Mesothelial cell of epicardium (in vitro differentiated cells): ENCODE measurements at regions not wholly inside any gene's neighbourhood (a gene's known extent, or its start where the extent isn't known, plus 50 kb on each side); places are given as distances from the start of the nearest gene placed in this dataset.

Source experiments
- DNase-seq, 2 experiments: peaks; one replicate each; pipeline ENCODE4 v3.0.0; 2021; ENCODE audit warnings: low spot score in 2 of 2; ENCODE audit not compliant: unreplicated experiment in 2 of 2
- H3K27ac Mint-ChIP-seq: 2 replicates; pipeline ENCODE4 v1.8.0; 2021; ENCODE audit warnings: mixed read lengths
- H3K27me3 Mint-ChIP-seq: 2 replicates; pipeline ENCODE4 v1.8.0; 2021; ENCODE audit warnings: low read depth, mixed read lengths
- H3K36me3 Mint-ChIP-seq: 2 replicates; pipeline ENCODE4 v1.8.0; 2021; ENCODE audit warnings: mixed read lengths
- H3K4me1 Mint-ChIP-seq: 2 replicates; pipeline ENCODE4 v1.8.0; 2021; ENCODE audit warnings: mixed read lengths
- H3K4me3 Mint-ChIP-seq: 2 replicates; pipeline ENCODE4 v1.8.0; 2021; ENCODE audit warnings: mild to moderate bottlenecking, moderate library complexity, mixed read lengths
- H3K9me3 Mint-ChIP-seq: 2 replicates; pipeline ENCODE4 v1.8.0; 2021; ENCODE audit warnings: mixed read lengths
- CTCF ChIP-seq: fragments of 200-600 bp; sonication (generic); IDR thresholded peaks from one replicate; pipeline ENCODE4 v1.5.0; 2021; ENCODE audit warnings: antibody characterized with exemption; ENCODE audit not compliant: unreplicated experiment

GRCh38 chr18:29547626-29548025 is 1370.7 kb upstream of the CDH2 start:
- Mint-ChIP-seq H3K27ac (no peak overlapping the region), H3K4me3 (no peak overlapping the region), H3K9me3 (peaks cover 5% of the 10 kb centered on the region), H3K4me1 (peaks cover 3% of the 10 kb centered on the region), H3K36me3 (no peaks in the 10 kb centered on the region), H3K27me3 (no peaks in the 10 kb centered on the region)
- DNase-seq: no peak
- TF ChIP-seq CTCF: no peak

- TF ChIP-seq CTCF: no peak
- Mint-ChIP-seq H3K4me3 (no peak overlapping the region), H3K36me3 (no peaks in the 10 kb centered on the region), H3K27me3 (no peaks in the 10 kb centered on the region), H3K9me3 (peaks cover 7% of the 10 kb centered on the region), H3K4me1 (peaks cover 11% of the 10 kb centered on the region), H3K27ac (no peak overlapping the region)
- DNase-seq: no peak
Measured at GRCh38 chr18:29540548-29540947, 1363.6 kb upstream of the CDH2 start.

- no peak for TF ChIP-seq CTCF
- no peak overlapping the region for H3K4me3 Mint-ChIP-seq
- no peak overlapping the region for H3K27ac Mint-ChIP-seq
- no peak for DNase-seq
- peaks cover 18% of the 10 kb centered on the region for H3K9me3 Mint-ChIP-seq
- peaks cover 2% of the 10 kb centered on the region for H3K36me3 Mint-ChIP-seq
- H3K4me1 Mint-ChIP-seq: peaks cover 5% of the 10 kb centered on the region
- H3K27me3 Mint-ChIP-seq: no peaks in the 10 kb centered on the region
Measured at GRCh38 chr18:29531746-29532145, 1354.8 kb upstream of the CDH2 start.

GRCh38 chr18:29523371-29523770 is 1346.4 kb upstream of the CDH2 start:
- Mint-ChIP-seq H3K36me3 (no peaks in the 10 kb centered on the region), H3K4me3 (no peak overlapping the region), H3K27me3 (no peaks in the 10 kb centered on the region), H3K27ac (peak overlapping the region; percentile 88), H3K9me3 (peaks cover 10% of the 10 kb centered on the region), H3K4me1 (peaks cover 13% of the 10 kb centered on the region)
- TF ChIP-seq CTCF: no peak
- no peak for DNase-seq

GRCh38 chr18:29512761-29513160 is 1335.8 kb upstream of the CDH2 start:
- no peak overlapping the region for H3K27ac Mint-ChIP-seq
- H3K27me3 Mint-ChIP-seq: no peaks in the 10 kb centered on the region
- peaks cover 22% of the 10 kb centered on the region for H3K9me3 Mint-ChIP-seq
- H3K36me3 Mint-ChIP-seq: no peaks in the 10 kb centered on the region
- H3K4me1 Mint-ChIP-seq: no peaks in the 10 kb centered on the region
- TF ChIP-seq CTCF: no peak
- DNase-seq: no peak
- H3K4me3 Mint-ChIP-seq: no peak overlapping the region

GRCh38 chr18:29512203-29512602 is 1335.3 kb upstream of the CDH2 start:
- no peak for DNase-seq
- Mint-ChIP-seq H3K9me3 (peaks cover 22% of the 10 kb centered on the region), H3K4me1 (peaks cover 2% of the 10 kb centered on the region), H3K27me3 (no peaks in the 10 kb centered on the region), H3K36me3 (no peaks in the 10 kb centered on the region), H3K27ac (no peak overlapping the region), H3K4me3 (no peak overlapping the region)
- TF ChIP-seq CTCF: no peak
